Parathyroid adenoma (tissue), 2 donors: ENCODE measurements at regions not wholly inside any gene's neighbourhood (a gene's known extent, or its start where the extent isn't known, plus 50 kb on each side); places are given as distances from the start of the nearest gene placed in this dataset.

Experiments used
- H2AFZ ChIP-seq: fragments of 300-600 bp; sonication (generic); one replicate; pipeline ENCODE4 v1.7.0; 2017; ENCODE audit warnings: antibody characterized with exemption, mild to moderate bottlenecking
- H3K27ac ChIP-seq: fragments of 300-600 bp; sonication (generic); one replicate; pipeline ENCODE4 v1.7.0; 2017
- H3K27me3 ChIP-seq: fragments of 300-600 bp; sonication (generic); one replicate; pipeline ENCODE4 v1.7.0; 2017; ENCODE audit warnings: low read length; ENCODE audit not compliant: control insufficient read depth, insufficient read depth
- H3K36me3 ChIP-seq: fragments of 300-600 bp; sonication (generic); one replicate; pipeline ENCODE4 v1.7.0; 2017; ENCODE audit warnings: low read length; ENCODE audit not compliant: control insufficient read depth, insufficient read depth
- H3K4me1 ChIP-seq: fragments of 300-600 bp; sonication (generic); one replicate; pipeline ENCODE4 v1.7.0; 2017; ENCODE audit warnings: control low read depth
- H3K4me2 ChIP-seq: fragments of 300-600 bp; sonication (generic); one replicate; pipeline ENCODE4 v1.7.0; 2017; ENCODE audit warnings: low read length
- H3K4me3 ChIP-seq: fragments of 300-600 bp; sonication (generic); one replicate; pipeline ENCODE4 v1.7.0; 2017; ENCODE audit warnings: low read depth, low read length
- H3K79me2 ChIP-seq: fragments of 300-600 bp; sonication (generic); one replicate; pipeline ENCODE4 v1.7.0; 2017; ENCODE audit warnings: control low read depth
- H3K9ac ChIP-seq: fragments of 300-600 bp; sonication (generic); one replicate; pipeline ENCODE4 v1.7.0; 2017; ENCODE audit warnings: mild to moderate bottlenecking
- H3K9me3 ChIP-seq: fragments of 300-600 bp; sonication (generic); one replicate; pipeline ENCODE4 v1.7.0; 2017; ENCODE audit warnings: low read length; ENCODE audit not compliant: control insufficient read depth
- TF ChIP-seq, protein P1 (sequence below): fragments of 300-600 bp; sonication (generic); IDR thresholded peaks from one replicate; pipeline ENCODE4 v1.7.0; 2017; ENCODE audit warnings: antibody characterized with exemption, mild to moderate bottlenecking
- donor health status: primary hyperparathyroidism.

DNA sequence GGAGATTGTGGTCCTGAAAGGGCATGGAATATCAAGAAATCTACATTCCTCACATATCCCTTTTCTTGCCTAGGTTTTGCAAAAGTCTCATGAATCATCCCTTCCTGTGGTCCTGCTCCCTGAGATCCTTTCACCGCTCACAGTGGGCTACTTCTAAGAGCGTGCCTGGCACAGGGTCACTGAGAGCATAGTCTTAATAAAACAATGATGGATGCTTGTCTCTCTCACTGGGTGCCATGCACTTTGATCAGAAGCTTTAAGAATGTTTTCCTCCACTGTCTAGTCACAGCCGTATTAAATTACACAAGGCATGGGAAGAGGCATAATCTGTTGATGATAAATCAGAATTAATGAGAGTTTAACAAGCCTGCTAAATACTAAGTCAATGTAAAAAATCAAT, 269.7 kb upstream of the ATP10A start:
- no peak overlapping the region for H2AFZ ChIP-seq
- H3K27ac ChIP-seq = no peak overlapping the region
- H3K9me3 ChIP-seq = no peaks in the 10 kb centered on the region
- no peaks in the 10 kb centered on the region for H3K36me3 ChIP-seq
- H3K27me3 ChIP-seq = no peaks in the 10 kb centered on the region
- H3K4me2 ChIP-seq = no peak overlapping the region
- TF ChIP-seq, protein P1, sequence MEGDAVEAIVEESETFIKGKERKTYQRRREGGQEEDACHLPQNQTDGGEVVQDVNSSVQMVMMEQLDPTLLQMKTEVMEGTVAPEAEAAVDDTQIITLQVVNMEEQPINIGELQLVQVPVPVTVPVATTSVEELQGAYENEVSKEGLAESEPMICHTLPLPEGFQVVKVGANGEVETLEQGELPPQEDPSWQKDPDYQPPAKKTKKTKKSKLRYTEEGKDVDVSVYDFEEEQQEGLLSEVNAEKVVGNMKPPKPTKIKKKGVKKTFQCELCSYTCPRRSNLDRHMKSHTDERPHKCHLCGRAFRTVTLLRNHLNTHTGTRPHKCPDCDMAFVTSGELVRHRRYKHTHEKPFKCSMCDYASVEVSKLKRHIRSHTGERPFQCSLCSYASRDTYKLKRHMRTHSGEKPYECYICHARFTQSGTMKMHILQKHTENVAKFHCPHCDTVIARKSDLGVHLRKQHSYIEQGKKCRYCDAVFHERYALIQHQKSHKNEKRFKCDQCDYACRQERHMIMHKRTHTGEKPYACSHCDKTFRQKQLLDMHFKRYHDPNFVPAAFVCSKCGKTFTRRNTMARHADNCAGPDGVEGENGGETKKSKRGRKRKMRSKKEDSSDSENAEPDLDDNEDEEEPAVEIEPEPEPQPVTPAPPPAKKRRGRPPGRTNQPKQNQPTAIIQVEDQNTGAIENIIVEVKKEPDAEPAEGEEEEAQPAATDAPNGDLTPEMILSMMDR = no peak
- no peak overlapping the region for H3K9ac ChIP-seq
- H3K4me1 ChIP-seq = no peaks in the 10 kb centered on the region
- H3K4me3 ChIP-seq = no peak overlapping the region
- H3K79me2 ChIP-seq = no peaks in the 10 kb centered on the region

DNA sequence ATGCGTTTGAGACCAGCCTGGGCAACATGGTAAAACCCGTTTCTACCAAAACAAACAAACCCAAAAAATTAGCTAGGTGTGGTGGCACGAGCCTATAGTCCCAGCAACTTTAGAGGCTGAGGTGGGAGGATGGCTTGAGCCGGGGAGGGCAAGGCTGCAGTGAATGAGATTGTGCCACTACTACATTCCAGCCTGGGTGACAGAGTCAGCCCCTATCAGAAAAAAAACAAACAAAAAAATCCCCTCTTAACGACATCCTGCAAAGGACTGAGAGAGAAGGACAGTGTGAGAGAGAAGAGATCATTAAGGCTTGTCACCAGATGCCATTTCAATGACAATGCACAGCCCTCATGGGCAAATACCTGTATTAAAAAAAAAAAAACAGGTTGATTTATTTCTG, 266.7 kb upstream of the ATP10A start:
- no peaks in the 10 kb centered on the region for H3K79me2 ChIP-seq
- no peaks in the 10 kb centered on the region for H3K4me1 ChIP-seq
- H3K27ac ChIP-seq = no peak overlapping the region
- TF ChIP-seq, protein P1 = no peak
- no peak overlapping the region for H3K4me2 ChIP-seq
- H3K36me3 ChIP-seq = no peaks in the 10 kb centered on the region
- H3K4me3 ChIP-seq = no peak overlapping the region
- H3K9me3 ChIP-seq = no peaks in the 10 kb centered on the region
- H3K9ac ChIP-seq = no peak overlapping the region
- H2AFZ ChIP-seq = no peak overlapping the region
- no peaks in the 10 kb centered on the region for H3K27me3 ChIP-seq

DNA sequence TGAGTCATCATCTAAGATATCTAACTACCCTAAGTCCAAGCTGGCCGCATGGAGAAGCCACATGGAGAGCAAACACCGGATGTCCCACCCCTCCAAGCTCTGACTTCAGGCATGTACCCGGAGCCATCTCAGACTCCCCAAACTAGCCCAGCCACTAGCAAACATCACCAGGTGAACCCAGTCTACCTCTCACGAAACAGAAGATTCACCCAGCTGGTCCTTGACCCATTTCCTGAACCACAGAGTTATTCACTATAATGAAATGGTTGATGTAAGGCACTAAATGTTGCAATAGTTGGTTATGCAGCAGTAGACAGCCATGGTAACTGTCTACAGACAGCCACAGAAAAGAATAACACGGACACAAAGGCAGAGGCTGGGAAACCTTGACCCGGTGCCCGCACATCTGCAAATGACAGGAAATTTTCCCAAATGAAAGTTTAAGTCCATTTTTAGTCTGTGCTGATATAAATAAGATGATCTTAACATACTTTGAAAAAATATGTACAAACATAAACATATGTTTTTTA, 265.5 kb upstream of the ATP10A start:
- Histone ChIP-seq H3K36me3 (no peaks in the 10 kb centered on the region), H3K27me3 (no peaks in the 10 kb centered on the region)

DNA sequence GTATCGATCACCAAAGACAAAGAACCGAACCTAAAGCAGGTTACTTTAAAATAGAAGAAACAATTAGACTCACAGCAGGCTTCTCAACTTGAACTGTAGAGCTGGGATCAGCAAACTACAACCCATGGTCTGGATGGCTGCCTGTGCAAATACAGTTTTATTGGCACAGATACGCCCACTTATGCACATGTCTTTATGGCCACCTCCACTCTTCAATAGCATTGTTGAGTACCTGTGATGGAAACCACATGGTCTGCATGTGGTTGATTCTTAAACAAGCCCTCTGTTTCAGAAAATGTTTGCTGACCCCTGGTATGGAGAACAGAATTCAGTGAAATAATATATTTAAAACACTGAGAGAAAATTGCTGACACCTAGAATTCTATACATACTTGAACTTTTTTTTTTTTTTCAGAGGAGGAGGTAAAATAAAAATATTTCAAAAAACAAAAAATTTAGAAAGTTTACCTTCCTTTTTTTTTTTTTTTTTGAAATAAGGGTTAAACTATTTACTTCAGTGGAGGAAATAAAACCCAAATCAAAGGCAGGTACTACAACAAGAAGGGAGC, 263.8 kb upstream of the ATP10A start:
- H3K4me3 ChIP-seq = no peak overlapping the region

More for the DNA sequence above, 265.5 kb upstream of the ATP10A start:
- H3K4me1 ChIP-seq = no peaks in the 10 kb centered on the region
- H3K9ac ChIP-seq = no peak overlapping the region
- no peak overlapping the region for H3K4me2 ChIP-seq
- no peak overlapping the region for H3K4me3 ChIP-seq
- no peak overlapping the region for H3K27ac ChIP-seq
- TF ChIP-seq, protein P1 = no peak
- H3K9me3 ChIP-seq = no peaks in the 10 kb centered on the region
- H2AFZ ChIP-seq = no peak overlapping the region
- H3K79me2 ChIP-seq = no peaks in the 10 kb centered on the region

More for the DNA sequence above, 263.8 kb upstream of the ATP10A start:
- Histone ChIP-seq H3K36me3 (no peaks in the 10 kb centered on the region), H3K9me3 (no peaks in the 10 kb centered on the region), H2AFZ (no peak overlapping the region), H3K4me1 (no peaks in the 10 kb centered on the region), H3K79me2 (no peaks in the 10 kb centered on the region), H3K27me3 (no peaks in the 10 kb centered on the region), H3K27ac (no peak overlapping the region), H3K9ac (no peak overlapping the region), H3K4me2 (no peak overlapping the region)
- TF ChIP-seq, protein P1 = no peak
